Duodenal mucosa (tissue), 2 donors: ENCODE measurements at regions not wholly inside any gene's neighbourhood (a gene's known extent, or its start where the extent isn't known, plus 50 kb on each side); places are given as distances from the start of the nearest gene placed in this dataset.

Source experiments
- H3K27ac ChIP-seq: one replicate; pipeline ENCODE4 v1.7.0; 2013; ENCODE audit warnings: low read depth, low read length
- H3K27me3 ChIP-seq, 2 donors: one replicate each; pipeline ENCODE4 v1.7.0; 2013; ENCODE audit warnings: low read length in 2 of 2, control low read depth in 1 of 2; ENCODE audit not compliant: insufficient read depth in 2 of 2, control insufficient read depth in 1 of 2
- H3K36me3 ChIP-seq, 2 donors: one replicate each; pipeline ENCODE4 v1.7.0; 2013; ENCODE audit warnings: low read length in 2 of 2, control low read depth in 1 of 2; ENCODE audit not compliant: insufficient read depth in 2 of 2, control insufficient read depth in 1 of 2
- H3K4me1 ChIP-seq, 2 donors: one replicate each; pipeline ENCODE4 v1.7.0; 2013; ENCODE audit warnings: low read length in 2 of 2, control low read depth in 1 of 2; ENCODE audit not compliant: insufficient read depth in 2 of 2, control insufficient read depth in 1 of 2
- H3K4me3 ChIP-seq, 2 donors: one replicate each; pipeline ENCODE4 v1.7.0; 2013; ENCODE audit warnings: low read length in 2 of 2, low read depth in 1 of 2
- H3K9ac ChIP-seq, 2 donors: one replicate each; pipeline ENCODE4 v1.7.0; 2013; ENCODE audit warnings: low read length in 2 of 2, low read depth in 1 of 2
- H3K9me3 ChIP-seq, 2 donors: one replicate each; pipeline ENCODE4 v1.7.0; 2013; ENCODE audit warnings: low read length in 2 of 2, control low read depth in 1 of 2; ENCODE audit not compliant: control insufficient read depth in 1 of 2

DNA sequence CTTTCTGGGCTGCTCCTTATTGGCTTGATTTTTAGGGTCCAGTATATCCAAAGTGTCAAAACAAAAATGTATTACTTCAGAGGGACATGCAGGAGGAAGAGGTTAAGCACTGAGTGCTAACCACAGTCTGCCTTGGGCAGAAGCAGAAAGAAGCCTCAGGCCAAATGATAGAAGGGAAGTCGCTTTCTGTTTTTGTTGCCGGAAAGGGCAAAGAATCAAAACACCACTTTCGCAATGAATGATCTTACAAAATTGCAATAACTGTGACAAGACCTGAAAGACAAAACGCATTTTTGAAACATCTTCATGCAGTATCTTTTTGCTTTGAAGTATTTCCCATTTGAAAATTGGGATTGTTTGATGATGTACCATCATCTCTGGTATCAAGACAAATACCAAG is 70.1 kb upstream of the PICALM start:
- Histone ChIP-seq H3K36me3 (no peaks in the 10 kb centered on the region), H3K4me3 (no peak overlapping the region), H3K9ac (no peak overlapping the region), H3K9me3 (no peaks in the 10 kb centered on the region), H3K27ac (no peak overlapping the region), H3K27me3 (no peaks in the 10 kb centered on the region), H3K4me1 (peaks cover 27 to 32% of the 10 kb centered on the region in 2 donors)

DNA sequence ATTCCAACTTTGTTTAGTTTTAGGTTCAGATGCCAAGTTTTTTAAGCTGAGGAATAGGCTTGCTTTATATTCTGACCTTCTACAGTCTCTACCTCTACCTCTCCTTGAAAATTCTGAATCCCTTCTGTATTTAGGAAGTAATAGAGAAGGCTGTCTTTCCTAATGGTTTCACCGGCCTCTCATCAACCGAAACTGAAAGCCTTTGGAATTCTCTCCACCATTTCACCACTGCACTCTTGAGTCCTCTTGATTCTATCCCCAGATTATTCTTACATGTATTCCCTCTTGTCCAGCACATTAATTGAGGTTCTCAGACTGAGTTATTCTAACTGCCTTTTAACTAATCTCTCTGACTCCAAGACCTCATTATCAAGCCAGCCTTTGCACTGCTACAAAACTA is 67.7 kb upstream of the PICALM start:
- no peak overlapping the region for H3K27ac ChIP-seq
- H3K27me3 ChIP-seq = no peaks in the 10 kb centered on the region
- peaks cover 24 to 32% of the 10 kb centered on the region in 2 donors for H3K4me1 ChIP-seq
- H3K4me3 ChIP-seq = no peak overlapping the region
- no peak overlapping the region for H3K9ac ChIP-seq
- H3K36me3 ChIP-seq = no peaks in the 10 kb centered on the region
- no peaks in the 10 kb centered on the region for H3K9me3 ChIP-seq

DNA sequence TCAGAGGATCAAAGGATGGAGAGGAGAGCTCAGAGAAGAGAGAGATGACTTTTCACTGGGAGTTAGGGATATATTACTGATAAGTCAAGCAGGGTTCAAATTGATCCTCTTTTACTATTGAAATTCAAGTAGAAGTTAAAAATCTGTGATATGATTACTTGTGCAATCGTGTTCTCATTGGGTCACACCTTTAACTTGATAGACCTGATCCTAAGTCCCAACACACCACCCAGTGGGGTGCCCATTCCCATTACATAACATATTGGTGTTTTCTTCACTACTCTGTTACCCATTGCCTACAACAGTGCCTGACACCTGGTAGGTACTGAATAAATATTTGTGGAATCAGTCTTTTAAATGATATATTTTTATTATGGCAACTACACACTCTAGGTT is 66.4 kb upstream of the PICALM start:
- Histone ChIP-seq H3K36me3 (no peaks in the 10 kb centered on the region), H3K9me3 (no peaks in the 10 kb centered on the region), H3K27me3 (no peaks in the 10 kb centered on the region), H3K9ac (no peak overlapping the region), H3K4me3 (peak overlapping the region in 1 of 2 donors; percentile 19), H3K4me1 (peaks cover 24 to 32% of the 10 kb centered on the region in 2 donors), H3K27ac (no peak overlapping the region)

DNA sequence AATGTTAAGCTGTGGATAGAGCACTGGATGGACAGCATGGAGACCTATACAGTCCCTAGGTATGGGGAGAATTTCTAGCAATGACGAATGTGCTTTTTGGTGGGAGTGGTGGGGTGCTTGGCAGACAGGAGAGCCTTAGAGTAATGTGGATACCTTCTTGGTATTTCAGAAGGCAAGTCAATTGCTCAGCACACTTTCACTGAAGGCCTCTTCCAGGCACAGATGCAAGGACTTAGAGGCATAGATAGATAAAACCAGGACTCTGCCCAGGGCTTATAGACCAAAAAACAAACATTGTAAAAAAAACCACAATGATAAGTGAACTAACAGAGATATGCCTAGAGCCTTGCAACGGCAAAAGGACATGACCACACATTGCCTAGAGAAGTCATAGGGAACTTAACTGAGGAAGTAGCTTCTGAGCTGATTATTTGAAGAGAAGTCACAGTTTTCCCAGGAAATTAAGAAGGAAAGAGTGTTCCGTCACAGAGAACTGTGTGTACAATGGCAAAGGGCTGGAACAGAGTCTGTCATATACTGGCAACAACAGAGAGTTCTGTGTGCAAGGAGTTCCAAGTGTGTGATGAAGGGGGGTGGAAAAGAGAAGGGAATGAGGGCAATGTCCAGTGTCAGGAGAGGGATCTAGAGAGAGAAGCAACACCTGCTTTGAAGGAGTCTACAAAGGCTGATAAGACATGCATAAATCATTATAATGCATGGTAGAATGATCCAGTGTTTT is 65.9 kb upstream of the PICALM start:
- Histone ChIP-seq H3K27me3 (no peaks in the 10 kb centered on the region), H3K36me3 (no peaks in the 10 kb centered on the region), H3K4me1 (peaks cover 24 to 32% of the 10 kb centered on the region in 2 donors), H3K9me3 (no peaks in the 10 kb centered on the region), H3K9ac (no peak overlapping the region), H3K4me3 (peak overlapping the region in 1 of 2 donors; percentile 19), H3K27ac (no peak overlapping the region)

DNA sequence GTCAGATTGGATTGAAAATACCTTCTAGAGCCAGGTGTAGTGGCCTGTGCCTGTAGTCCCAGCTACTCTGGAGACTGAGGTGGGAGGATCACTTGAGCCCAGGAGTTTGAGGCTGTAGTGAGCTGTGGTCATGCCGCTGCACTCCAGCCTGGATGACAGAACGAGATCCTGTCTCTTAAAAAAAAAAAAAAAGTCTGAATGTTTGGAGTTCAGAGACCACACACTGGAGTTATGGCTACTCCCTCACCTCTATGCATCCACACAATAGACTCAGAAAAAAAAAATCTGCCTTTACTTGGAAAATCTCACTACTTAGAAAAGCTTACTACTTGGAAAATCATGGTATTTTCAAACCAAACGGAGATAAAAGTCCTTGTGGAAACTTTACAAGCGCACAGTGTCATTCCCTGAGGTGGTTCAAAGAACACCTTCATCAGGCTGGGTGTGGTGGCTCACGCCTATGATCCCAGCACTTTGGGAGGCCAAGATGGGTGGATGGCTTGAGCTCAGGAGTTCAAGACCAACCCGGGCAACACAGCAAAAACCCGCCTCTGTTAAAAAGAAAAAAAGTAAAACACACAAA is 63.9 kb upstream of the PICALM start:
- Histone ChIP-seq H3K36me3 (no peaks in the 10 kb centered on the region), H3K9ac (no peak overlapping the region), H3K4me1 (peaks cover 24 to 32% of the 10 kb centered on the region in 2 donors), H3K9me3 (no peaks in the 10 kb centered on the region), H3K27ac (no peak overlapping the region), H3K4me3 (no peak overlapping the region), H3K27me3 (no peaks in the 10 kb centered on the region)

DNA sequence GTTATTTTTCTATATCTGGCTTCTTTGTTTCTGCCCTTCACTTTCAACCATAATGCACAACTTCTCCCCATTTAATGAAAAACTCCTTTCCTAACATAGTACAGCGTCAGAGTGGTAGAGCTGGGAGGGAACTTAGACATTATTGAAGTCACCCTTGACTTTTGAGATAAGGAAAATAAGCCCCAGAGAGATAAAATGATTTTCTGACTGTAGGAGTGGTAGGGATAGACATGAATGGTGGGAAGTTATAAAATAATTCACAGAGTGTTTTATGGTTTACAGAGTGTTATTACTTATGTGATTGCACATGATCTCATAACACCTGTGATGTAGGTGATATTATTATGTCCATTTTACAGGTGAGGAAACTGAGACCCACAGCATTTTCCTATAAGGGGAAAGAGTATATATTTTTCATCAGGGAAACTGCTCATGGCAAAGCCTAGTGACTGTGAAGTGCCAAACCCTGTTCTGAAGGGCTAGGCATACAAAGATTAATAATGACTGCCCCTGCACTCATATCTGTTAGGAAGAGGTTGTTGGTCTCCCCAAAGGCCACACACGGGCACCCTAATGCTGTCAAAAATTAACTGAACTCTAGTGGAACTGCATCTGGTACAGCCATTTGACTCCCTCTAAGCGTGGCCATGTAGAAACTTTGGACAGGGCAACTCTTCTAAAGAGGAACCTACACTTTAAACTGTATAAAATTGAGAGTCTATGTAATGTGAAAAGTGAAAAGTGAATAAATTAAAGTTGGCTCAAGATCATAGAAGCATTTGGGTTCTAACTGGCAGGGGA is 61.1 kb upstream of the PICALM start:
- no peaks in the 10 kb centered on the region for H3K36me3 ChIP-seq
- no peak overlapping the region for H3K9ac ChIP-seq
- no peak overlapping the region for H3K27ac ChIP-seq
- H3K9me3 ChIP-seq = no peaks in the 10 kb centered on the region
- H3K4me1 ChIP-seq = peaks cover 11 to 15% of the 10 kb centered on the region in 2 donors
- H3K4me3 ChIP-seq = no peak overlapping the region
- H3K27me3 ChIP-seq = no peaks in the 10 kb centered on the region

DNA sequence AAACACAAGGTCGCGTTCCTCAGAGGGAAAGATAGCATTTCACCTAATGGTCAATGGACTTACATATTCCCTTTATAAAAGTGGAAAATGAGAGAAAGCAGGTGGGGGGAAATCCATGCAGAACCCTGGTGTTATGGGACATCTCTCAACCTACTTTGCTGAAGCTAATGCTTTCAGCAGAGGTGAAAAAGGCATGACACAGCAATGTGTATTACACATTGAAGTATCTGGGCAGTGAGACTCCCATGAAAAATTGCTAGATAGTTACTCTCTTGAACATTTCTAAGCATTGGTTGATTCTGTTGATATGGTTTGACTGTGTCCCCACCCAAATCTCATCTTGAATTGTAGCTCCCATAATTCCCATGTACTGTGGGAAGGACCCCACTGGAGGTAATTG is 60.0 kb upstream of the PICALM start:
- H3K27me3 ChIP-seq = no peaks in the 10 kb centered on the region
- H3K4me1 ChIP-seq = peaks cover 4 to 7% of the 10 kb centered on the region in 2 donors
- no peaks in the 10 kb centered on the region for H3K9me3 ChIP-seq
- H3K27ac ChIP-seq = no peak overlapping the region
- H3K4me3 ChIP-seq = no peak overlapping the region
- no peak overlapping the region for H3K9ac ChIP-seq
- H3K36me3 ChIP-seq = no peaks in the 10 kb centered on the region

DNA sequence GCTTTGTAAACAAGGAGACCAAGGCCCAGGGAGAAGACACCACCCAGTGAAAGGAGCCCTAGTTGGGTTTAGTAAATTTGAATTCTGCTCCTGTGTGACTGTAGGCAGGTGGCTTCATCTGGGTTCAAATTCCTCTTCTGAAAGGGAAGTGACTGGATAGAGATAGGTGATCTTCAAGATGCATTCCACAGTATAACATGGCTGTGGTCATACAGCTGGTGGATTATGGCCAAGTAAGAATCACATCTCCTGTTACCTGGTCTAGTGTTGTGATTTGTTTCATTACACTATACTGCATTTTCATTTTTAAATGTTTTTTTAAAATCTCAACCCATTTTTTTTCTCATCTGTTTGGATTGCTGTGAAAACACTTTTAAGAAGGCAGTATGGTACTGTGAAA is 58.0 kb upstream of the PICALM start:
- Histone ChIP-seq H3K4me3 (no peak overlapping the region), H3K9me3 (no peaks in the 10 kb centered on the region), H3K4me1 (no peaks in the 10 kb centered on the region), H3K9ac (no peak overlapping the region), H3K27ac (no peak overlapping the region), H3K27me3 (no peaks in the 10 kb centered on the region), H3K36me3 (no peaks in the 10 kb centered on the region)

DNA sequence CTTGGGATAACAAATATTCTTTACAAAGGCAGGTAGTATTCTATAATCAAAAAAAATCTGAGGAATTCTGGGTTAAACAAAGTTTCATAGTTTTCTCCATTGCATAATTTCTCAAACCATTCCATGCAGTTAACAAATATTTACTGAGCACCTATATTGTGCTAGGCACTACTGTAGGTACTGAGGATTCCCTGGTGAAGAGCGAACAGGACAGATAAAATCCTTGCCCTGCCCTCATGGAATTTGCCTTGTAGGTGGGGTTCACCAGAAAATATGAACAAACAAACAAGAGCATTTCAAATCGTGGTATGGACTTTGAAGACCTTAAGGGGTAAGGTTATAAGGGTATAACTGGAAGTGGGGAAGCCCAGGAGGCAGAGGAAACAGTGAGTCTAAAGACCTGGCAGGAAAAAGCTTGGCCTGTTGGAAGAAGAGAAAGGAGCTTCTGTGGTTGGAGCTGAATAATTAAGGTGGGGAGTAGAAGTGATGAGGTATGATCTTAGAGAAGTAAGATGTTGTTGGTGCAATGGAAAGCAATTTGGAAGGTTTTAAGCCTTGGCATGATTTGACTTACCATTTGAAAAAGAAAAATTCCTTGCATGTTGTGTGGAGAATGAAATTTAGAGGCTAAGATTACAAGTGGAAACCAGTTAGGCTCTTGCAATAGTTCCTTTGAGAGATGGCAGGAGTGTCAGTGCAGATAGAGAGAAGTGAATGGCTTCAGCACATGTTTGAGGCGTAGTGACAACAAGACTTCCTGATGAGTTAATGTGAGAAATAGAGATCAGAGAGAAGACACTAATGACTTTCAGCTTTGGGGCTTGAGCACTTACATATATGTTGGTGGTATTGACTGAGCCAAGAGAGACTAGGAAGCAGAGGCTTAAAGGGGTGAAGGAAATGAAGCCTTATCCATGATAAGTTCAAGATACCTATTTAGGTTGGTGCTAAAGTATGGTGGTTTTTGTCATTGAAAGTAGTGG is 55.7 kb upstream of the PICALM start:
- no peak overlapping the region for H3K9ac ChIP-seq
- no peaks in the 10 kb centered on the region for H3K9me3 ChIP-seq
- H3K4me1 ChIP-seq = no peaks in the 10 kb centered on the region
- H3K4me3 ChIP-seq = no peak overlapping the region
- H3K36me3 ChIP-seq = no peaks in the 10 kb centered on the region
- H3K27me3 ChIP-seq = no peaks in the 10 kb centered on the region
- no peak overlapping the region for H3K27ac ChIP-seq
